Fibroblast of gingiva (primary cell): ENCODE measurements at regions not wholly inside any gene's neighbourhood (a gene's known extent, or its start where the extent isn't known, plus 50 kb on each side); places are given as distances from the start of the nearest gene placed in this dataset.
A peak's percentile ranks its signal among the peaks of the same experiment; 100 is the strongest.

Source experiments
- DNase-seq: peaks from one replicate; pipeline ENCODE4 v3.0.0-alpha.2; 2011; ENCODE audit warnings: low read depth

DNA sequence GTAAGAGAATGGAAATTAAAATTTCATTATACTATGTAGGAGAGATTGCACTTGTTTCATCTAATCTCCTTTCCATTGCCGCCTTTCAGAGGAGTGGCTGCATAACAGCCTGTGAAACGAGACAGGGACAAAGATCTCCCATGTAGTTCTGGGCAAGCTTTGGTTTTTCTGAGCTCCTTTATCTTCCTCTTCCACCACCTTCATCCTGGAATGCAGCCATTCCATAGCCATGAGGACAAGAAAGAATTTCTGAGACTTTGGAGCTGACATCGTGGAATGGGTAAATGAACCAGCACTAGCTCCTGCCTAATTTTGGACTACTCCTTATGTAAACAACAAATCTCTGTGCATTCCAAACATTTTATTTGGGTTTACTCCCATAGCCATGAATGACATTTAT, 1587.3 kb upstream of the TENM3 start:
- no peak for DNase-seq

DNA sequence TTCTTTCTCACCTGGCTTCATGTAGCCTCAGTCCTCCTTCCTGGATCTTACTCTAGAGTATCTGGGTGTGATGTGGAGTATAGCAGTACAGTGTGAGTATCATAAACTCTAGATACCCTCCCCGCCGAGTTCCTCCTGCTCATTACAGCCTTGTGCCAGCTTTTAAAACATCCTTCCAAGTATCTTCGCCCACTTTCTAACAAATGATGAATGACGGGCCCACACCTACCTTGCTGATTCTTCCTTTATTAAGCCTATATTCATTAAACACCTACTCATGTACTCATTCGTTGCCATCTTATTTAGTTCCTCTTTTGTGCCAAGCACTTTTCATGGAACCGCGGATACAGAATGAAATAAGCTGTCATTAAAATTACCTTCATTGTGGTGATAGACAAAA, 1585.3 kb upstream of the TENM3 start:
- DNase-seq, result no peak

DNA sequence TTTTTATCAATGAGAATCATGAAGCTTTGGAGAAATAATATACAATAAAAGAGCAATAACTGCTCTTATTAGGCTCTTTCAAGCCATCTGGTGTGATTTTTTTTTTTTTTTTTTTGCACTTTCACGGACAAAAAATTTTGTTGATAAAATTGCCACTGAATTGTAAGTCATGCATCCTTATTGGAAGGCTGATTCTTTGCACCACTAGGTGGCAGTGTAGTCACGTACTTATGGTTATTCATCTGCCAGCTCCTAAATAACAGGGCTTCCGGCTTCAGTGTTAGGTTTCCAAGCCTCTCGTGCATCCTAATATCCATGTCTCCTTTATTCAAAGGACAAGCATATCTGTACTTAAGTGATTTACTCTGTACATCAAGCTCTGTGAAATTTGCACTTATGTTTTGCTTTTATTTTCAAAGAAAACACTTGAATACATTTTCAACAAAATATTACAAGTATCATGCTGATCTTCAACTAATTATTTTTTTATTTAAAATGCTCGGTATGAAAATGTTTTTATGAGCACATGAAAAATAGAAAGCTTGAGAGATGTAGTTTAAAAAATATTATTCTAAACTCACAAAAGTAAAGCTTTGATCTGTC, 1578.3 kb upstream of the TENM3 start:
- peak; percentile 65 for DNase-seq

DNA sequence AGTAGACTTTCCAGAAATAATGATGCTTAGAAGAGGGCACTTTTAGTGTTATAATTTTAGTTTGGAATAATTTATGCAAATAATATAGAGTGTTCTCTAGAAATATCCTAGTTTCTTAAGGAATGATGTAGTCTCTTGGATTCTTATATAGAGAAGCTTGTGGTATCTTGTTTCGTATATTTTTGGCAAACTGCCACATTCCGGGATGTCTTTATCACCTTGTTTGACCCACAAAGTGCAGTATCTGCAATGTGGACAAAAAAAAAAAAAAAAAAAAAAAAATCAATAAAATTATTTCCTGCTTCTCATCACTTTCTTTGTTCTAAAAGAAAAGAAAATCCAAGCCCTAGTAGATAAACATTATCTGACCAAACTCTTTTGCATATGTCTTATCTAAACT, 1577.7 kb upstream of the TENM3 start:
- DNase-seq, result no peak

DNA sequence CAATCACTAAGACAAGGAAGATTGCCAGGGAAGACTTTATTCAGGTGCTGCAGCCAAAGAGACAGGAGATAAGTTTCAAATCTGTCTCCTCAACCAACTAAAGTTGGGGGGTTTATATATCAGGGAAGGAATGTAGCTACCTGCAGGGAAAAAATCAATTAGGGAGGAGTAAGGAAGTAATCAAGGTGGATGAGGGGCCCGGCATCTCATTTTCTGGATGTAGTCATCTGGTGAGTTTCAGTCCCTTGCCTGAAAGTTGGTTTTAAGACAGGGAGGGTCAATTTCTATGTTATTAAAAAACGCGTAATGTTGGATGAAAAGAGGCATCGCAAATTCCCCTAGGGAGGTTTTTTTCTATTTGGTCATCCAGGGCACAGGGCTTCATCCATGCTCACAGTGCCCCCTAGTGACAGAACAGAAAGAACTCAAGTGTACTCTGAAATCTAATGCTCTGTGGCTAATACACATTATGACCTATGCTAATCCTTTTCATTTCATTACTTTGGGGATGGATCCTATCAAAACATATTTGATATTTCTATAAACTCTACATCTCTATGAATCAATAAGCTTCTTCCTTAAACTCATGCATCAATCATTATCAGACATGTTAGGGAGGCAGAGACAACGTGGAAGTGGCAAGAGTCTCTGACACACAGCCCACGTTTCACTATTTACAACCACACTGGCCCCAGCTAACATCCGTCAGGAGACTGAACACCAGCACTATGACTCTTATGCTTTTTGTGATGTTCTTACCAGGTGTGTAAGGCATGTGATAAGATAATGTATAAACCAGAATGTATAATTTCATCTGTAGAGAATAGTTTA, 1577.0 kb upstream of the TENM3 start:
- DNase-seq, result no peak

DNA sequence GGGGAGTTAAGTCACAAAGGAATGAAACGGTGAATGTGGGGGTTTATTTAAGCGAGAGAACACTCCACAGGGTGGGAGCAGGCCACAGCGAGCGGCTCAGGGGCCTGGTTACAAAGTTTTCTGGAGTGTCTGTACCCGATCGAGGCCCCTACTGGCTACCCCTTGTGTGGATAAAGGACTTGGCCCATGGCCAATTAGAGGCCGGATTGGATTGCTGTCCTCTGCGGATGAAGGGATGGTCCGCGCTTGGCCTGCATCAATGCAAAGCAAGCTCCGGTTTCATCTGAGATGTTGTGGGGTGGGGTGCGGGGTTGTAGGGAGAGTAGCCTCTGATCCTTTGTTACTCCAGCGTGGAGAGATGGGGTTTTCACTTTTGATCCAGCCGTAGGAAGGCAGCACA, 1574.5 kb upstream of the TENM3 start:
- no peak for DNase-seq

DNA sequence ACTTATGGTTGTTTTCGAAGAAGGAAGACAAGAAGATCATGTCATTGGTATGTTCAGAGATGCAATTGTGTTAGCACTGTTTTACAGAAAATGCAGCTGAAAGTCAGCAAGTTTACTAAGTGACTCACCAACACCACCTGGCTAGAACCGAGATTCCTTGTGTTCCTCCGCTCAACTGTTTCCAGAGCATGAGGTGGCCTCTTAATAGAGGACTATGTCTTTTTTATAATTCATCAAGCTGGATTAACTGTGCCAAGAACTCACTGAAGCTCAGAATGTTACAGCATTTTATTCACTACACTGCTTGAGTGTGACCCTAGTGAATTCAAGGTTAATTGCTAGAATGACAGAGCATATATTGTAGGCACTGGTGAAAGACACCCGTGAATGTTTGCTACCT, 1573.5 kb upstream of the TENM3 start:
- DNase-seq, result no peak

DNA sequence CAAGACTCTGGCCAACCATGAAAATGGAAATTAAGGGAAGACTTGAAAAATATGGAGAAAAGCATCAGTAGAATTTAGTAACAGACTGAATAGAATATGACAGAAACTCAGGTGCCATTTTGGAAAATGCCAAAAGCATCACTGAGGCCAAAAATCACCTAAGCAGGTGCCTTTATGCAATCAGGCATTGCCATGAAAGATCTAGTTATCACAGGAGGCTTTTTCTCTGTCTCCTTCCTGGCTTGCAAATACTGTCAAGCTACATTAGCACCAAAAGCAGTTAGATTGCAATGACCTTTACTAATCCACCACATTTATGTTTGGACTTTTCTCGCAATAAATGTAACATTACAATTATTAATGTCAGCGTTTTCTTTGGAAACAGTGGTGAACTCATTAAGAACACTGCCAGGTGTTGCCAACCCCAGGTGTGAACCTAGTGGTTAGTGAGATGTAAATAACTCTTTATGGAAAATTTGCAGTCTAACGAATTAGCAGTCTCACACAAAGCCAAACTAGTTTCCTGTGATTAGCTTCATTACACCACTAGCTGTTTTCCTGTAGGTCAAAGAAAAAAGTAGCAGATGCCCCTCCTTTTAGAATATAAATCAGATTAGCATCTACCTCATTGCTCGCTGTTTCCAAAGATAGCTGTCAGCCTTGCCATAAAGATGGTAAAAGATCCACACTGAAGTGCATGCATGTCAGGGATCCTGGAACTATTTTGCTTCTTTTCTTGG, 1568.4 kb upstream of the TENM3 start:
- DNase-seq, result no peak

DNA sequence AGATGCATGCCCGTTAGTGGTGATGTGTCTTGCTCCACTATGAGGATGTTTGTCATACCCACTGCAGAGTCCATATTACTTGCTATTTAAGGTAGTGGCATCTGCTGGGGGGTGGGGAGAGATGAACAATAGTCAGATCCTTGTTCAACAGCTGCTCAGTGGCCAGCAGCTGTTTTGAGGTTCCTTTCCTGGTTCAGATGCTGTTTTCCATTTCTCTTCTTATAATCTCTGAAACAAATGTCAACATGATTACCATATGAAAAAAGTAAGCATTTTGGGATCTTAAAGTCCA, 1567.9 kb upstream of the TENM3 start:
- no peak for DNase-seq

DNA sequence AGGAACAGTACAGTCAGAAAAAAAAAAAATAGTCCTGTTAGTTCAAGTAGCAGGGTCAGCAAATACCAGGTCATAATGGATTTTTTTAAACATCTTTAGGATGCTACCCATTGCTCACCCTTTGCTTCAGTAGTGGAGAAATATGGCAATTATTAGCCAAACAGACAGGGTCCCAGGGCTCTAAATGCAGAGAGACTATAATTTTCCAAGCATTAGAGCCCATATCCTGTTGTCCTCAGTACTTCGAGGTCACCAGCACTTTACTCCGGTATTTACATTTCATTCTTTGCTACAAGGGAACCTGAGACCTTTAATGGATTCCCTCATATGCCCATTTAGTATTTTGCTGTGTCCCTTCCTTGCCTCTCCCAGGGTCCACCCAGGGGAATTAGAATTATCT, 1562.9 kb upstream of the TENM3 start:
- no peak for DNase-seq

DNA sequence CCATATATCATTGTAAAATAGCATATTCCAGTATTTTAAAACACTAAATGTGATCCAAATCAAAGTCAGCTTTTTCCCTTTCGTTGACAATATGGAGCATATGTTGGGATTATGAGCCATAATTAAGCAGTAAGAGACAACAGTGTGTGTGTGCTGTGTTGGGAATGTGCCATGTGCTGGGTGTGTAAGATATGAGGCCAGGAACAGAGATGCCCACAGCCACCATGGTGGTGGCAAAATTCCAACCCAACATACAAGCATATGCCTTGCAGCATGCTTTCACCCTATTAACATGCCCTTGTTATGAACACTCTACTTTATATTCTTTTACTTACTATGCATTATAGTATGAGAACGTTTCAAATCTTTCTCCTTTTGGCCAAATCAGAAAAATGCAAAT, 1560.4 kb upstream of the TENM3 start:
- DNase-seq, result no peak

DNA sequence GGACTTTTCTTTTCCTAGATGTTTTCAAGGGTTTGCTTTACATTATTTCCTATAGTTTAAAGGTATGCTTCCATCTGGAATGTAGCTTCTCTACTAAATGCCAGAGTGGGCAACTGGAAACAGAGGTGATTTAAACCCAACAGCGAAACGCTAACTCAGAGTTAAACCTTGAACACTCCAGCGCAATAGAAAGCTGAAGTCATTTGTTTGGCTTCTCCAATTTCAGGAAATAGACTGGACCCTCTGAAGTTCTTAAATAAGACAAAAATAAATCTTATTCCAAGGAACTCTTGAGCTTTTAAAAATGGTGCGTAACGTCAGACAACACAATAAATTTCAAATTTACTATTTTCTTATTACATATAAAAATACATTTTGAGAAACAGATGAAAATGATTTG, 1560.0 kb upstream of the TENM3 start:
- DNase-seq, result no peak

DNA sequence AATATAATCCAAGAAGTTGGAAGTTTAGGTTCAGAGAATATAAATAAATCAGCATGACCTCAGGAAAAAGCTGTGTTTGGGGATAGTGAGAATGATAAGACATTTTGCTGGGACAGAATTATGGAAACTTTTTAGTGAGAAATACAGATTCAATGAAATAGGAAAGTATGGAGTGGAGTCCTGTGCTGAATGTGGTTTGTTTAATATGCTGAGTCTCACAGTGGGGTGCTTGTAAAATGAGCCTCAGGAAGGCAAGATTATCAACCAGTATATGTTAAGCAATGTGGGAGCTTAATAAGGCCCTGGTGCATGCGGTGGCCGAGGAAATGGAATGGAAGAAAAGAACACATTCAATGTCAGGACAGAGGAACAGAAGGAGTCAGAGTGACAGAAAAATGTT, 1554.7 kb upstream of the TENM3 start:
- DNase-seq, result no peak

DNA sequence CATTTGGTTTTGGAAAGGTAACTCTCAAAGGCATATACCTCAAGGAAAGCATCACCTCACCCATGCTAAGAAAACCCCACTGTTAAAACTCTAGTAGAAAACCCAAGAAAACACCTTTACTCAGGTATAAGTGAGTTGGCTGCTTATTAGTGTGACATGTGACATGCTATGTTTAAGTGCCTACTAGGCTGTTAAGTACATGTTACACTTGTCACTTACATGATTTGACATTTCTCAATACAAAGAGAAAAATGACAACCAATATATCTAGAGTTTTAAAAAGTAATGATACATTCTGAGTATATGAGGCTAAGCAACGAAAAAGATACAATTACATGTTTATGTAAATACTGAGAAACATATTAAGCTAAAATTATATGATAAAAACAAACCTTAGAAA, 1548.3 kb upstream of the TENM3 start:
- no peak for DNase-seq

DNA sequence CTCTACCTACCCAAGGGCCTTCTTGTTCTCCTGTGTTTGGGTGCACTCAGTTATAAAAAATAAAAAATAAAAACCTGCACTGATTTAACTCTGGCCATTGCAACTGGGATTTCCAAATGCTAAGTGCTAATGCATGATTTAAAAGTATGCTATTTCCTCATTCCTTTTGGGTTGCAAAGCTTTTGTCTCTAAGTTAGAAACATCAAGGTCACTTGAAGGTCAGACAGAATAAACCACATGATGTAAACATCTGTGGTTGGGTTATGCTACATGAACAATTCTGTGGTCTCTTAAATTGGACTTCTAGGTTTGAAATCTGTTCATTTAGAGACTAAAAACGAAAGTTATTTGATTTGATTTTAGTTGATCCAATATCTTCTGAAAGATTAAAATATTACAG, 1547.4 kb upstream of the TENM3 start:
- no peak for DNase-seq

DNA sequence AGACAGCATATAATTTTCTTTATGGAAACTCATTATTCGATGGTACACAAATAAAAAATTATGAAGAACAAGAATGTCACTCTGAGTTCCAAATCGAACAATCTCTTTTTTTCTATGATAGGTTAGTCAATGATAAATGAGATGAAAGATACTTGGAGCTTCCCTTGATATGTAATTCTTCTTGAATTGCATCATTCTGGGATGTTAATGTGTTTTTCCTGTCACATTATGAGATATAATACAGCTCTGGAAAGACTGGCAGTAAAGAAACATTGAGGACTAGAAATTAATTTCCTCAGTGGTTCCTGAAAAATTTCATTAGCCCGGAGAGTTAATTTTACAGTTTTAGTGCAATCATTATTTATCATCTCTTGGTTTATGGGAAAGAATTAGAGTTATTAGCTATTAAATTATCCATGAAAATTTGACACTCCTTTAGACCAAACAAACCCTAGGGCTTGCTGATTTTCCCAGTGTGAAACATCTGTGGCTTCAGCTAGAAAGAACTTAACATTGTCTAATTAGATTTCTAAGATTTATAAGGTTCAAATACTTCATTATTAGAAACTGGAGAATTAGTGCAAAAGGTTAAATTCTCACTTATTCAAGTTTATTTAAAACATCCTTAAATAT, 1546.6 kb upstream of the TENM3 start:
- DNase-seq, result no peak

DNA sequence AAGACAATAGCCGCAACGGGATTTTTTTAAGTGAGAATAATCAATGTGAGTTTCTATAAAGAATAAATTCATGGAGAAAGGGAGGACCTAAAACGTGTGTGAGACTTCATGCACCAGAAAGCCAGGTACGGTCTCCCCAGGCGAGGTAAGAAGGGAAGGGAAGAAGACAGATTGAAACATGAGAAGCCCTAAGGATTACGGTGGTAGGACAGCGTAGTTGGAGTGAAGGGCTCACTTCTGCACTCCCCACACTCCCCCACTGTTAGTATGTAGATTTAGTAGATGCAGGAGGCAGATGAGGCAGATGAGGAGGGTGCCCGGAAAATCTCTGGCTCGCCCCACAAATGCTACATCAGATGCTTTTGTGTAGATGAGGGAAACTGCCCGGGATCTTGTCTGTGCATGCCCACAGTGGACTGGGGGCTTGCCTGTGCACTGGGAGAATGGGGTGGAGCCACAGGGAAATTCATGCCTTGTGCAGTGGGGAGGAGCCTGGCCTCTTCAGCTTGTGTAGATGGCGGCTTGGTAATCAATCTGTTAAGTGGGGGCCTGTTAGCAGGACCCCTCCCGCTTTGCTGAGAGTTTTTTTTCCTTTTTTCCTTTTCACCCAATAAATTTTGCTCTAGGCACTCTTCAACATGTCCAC, 1544.5 kb upstream of the TENM3 start:
- no peak for DNase-seq

DNA sequence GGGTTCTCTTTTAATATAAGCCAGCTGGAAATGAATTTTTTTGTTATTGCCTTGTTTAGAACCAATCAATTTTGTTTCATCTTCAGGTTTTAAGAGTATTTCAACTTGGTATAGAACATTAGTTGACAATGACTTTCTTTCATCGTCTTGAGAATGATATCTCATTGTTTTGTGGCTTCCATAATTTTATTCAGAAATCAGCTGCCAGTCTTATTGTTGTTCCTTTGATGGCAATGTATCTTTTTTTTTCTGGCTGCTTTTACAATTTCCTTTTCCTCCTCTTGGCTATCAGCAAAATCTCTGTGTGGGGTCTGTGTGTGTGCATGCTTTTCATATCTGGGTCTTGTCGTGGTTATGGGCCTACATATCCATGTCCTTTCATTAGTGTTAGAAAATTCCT, 1536.4 kb upstream of the TENM3 start:
- DNase-seq, result no peak

DNA sequence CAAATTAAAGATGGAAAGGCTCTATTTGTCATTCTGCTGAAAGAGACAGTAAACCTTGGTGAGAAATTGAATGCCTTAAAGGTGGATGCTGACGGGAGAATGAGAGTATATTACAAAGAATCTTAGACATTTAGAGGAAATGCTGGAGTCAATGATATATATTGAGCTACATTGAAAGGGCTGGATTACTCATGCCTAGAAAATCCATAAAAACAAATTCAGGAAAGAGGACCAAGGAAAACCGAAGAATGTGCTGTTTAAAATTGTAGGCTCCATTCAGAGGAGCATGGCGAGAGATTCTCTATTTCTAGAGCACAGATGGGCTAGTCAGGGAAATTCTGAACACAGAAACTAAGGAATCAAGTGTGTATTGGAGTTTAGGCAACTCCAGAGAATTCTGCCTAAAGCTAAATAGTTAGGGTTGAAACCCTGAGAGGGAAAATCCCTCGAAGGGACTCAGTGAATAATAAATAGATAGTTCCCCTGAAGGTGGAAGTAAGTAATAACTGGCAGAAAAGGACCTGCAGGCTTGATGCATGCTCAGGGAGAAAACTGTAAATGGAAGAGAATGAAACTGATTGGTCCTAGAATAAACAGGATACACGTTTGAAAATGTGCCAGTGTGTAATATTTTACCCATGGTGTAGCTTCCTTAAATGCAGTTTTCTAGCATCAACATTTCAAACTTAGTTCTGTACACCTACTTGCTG, 1532.4 kb upstream of the TENM3 start:
- no peak for DNase-seq

DNA sequence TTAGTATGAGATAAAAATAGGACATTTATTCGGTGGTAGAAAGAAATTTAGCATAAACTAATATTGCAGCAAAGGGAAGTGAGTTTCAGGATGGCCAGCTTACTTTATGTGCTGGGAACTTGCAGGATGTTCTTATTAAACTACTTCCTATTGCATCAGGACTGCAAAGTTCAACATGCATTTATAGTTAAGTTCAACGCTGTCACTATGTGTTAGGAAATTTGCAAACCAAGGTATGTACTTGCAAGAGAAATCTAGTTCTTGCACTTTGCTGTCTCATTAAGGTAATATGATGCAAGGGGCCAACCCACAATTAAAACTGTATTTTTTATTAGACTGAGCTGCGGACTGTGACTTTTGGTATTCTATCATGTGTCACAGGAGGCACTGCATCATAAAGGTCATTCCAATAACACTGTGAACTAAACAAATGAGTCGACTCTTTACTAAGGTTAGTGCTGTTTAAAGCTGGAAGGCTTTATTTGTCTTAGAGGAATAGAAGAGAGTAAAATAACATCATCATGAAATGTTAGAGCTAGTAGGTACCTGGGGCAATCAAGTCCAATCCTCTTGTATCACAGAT, 1525.7 kb upstream of the TENM3 start:
- DNase-seq, result no peak

DNA sequence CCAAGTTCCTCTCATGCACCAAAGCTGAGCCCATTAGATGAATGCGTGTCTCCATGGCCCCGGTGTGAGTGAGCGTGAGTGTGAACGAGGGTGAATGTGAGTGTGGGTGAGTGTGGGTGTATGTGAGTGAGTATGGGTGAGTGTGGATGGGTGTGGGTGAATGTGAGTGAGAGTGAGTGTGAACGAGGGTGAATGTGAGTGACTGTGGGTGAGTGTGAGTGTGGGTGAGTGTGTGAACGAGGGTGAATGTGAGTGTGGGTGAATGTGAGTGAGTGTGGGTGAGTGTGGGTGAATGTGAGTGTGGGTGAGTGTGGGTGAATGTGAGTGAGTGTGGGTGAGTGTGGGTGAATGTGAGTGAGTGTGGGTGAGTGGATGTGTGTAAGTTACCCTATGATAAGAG, 1521.8 kb upstream of the TENM3 start:
- DNase-seq, result no peak

DNA sequence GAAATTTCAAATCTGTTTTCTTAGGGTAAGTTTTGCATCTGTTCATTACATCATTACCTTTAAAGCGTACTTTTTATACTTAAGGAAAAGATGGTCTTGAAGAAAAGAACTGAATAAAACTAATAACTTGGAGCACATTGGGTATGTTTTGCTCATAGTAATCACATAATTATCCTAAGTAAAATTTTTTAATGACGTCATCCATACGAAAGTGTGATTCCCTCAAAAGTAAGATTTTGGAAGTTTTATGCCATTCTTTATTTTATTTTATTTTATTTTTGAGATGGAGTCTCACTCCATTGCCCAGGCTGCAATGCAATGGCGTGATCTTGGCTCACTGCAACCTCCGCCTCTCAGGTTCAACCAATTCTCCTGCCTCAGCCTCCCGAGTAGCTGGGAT, 1516.6 kb upstream of the TENM3 start:
- DNase-seq, result no peak
